Right lobe of liver (tissue), 4 donors: ENCODE measurements at regions not wholly inside any gene's neighbourhood (a gene's known extent, or its start where the extent isn't known, plus 50 kb on each side); places are given as distances from the start of the nearest gene placed in this dataset.

Experiments
- POLR2A ChIP-seq: fragments of 450-650 bp; IDR thresholded peaks from one replicate; pipeline ENCODE4 v1.6.1; 2017; ENCODE audit warnings: antibody characterized with exemption, mild to moderate bottlenecking
- TF ChIP-seq, protein P1 (sequence below), 4 donors: fragments of 200-600 bp in 3 of 4; fragments of 450-650 bp in 1 of 4; IDR thresholded peaks; one replicate each; pipeline versions ENCODE4 v1.5.1 to v1.8.0; 2016 to 2022; ENCODE audit warnings: antibody characterized with exemption in 4 of 4, mild to moderate bottlenecking in 2 of 4
- donor health status: DM: no; HTN: no; CAD: no.
- donor health status: DM: no; HTN: no; CAD: no.
- donor health status: DM: no; HTN: yes; CAD: no.

DNA sequence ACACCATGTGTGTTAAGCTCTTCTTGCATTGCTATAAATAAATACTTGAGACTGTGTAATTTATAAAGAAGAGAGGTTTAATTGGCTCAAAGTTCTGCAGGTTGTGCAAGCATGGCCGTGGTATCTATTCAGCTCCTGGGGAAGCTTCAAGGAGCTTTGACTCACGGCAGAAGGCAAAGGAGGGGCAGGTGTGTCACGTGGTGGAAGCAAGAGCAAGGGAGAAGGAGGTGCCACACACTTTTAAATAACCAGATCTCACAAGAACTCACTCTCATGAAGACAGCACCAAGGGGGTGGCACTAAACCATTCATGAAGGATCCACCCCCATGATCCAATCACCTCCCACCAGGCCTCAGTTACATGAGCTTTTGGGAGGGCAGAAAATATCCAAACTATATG lies 193.7 kb downstream of the ERMARD start:
- TF ChIP-seq, protein P1, sequence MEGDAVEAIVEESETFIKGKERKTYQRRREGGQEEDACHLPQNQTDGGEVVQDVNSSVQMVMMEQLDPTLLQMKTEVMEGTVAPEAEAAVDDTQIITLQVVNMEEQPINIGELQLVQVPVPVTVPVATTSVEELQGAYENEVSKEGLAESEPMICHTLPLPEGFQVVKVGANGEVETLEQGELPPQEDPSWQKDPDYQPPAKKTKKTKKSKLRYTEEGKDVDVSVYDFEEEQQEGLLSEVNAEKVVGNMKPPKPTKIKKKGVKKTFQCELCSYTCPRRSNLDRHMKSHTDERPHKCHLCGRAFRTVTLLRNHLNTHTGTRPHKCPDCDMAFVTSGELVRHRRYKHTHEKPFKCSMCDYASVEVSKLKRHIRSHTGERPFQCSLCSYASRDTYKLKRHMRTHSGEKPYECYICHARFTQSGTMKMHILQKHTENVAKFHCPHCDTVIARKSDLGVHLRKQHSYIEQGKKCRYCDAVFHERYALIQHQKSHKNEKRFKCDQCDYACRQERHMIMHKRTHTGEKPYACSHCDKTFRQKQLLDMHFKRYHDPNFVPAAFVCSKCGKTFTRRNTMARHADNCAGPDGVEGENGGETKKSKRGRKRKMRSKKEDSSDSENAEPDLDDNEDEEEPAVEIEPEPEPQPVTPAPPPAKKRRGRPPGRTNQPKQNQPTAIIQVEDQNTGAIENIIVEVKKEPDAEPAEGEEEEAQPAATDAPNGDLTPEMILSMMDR (IDR thresholded peaks at IDR 0.05) = no peak
- no peak for TF ChIP-seq POLR2A
